ENCODE measurements at regions not wholly inside any gene's neighbourhood (a gene's known extent, or its start where the extent isn't known, plus 50 kb on each side); places are given as distances from the start of the nearest gene placed in this dataset.

GRCh38 chr3:72355168-72355567, 493.1 kb downstream of the SHQ1 start:
- DNase-seq: no peak

GRCh38 chr3:72354486-72354885, 493.8 kb downstream of the SHQ1 start:
- DNase-seq: no peak

GRCh38 chr3:72353236-72354128, 494.8 kb downstream of the SHQ1 start:
- no peak for DNase-seq

GRCh38 chr3:72352176-72352575, 496.1 kb downstream of the SHQ1 start:
- no peak for DNase-seq

- no peak for DNase-seq
Observed at GRCh38 chr3:72351536-72351935, 496.7 kb downstream of the SHQ1 start.

- no peak for DNase-seq
Observed at GRCh38 chr3:72350761-72351505, 497.3 kb downstream of the SHQ1 start.

- no peak for DNase-seq
Observed at GRCh38 chr3:72348357-72348756, 499.9 kb downstream of the SHQ1 start.

GRCh38 chr3:72347819-72348319, 500.4 kb downstream of the SHQ1 start:
- DNase-seq: no peak

- no peak for DNase-seq
Observed at GRCh38 chr3:72346526-72346926, 501.7 kb downstream of the SHQ1 start.

GRCh38 chr3:72345980-72346379, 502.3 kb downstream of the SHQ1 start:
- DNase-seq: no peak

- no peak for DNase-seq
Observed at GRCh38 chr3:72345237-72345878, 502.9 kb downstream of the SHQ1 start.

GRCh38 chr3:72344647-72345046, 503.6 kb downstream of the SHQ1 start:
- no peak for DNase-seq

- DNase-seq: no peak
Observed at GRCh38 chr3:72344236-72344635, 504.0 kb downstream of the SHQ1 start.

GRCh38 chr3:72343078-72343477, 505.2 kb downstream of the SHQ1 start:
- DNase-seq: no peak

GRCh38 chr3:72342450-72342849, 505.8 kb downstream of the SHQ1 start:
- no peak for DNase-seq

- no peak for DNase-seq
Observed at GRCh38 chr3:72341920-72342319, 506.3 kb downstream of the SHQ1 start.

GRCh38 chr3:72341380-72341770, 506.9 kb downstream of the SHQ1 start:
- no peak for DNase-seq

GRCh38 chr3:72340476-72341379, 507.5 kb downstream of the SHQ1 start:
- DNase-seq: no peak

GRCh38 chr3:72340056-72340455, 508.2 kb downstream of the SHQ1 start:
- DNase-seq: no peak

- DNase-seq: no peak
Observed at GRCh38 chr3:72339670-72340030, 508.6 kb downstream of the SHQ1 start.

GRCh38 chr3:72338942-72339669, 509.1 kb downstream of the SHQ1 start:
- no peak for DNase-seq
